WTC11 (cell line): ENCODE measurements at regions not wholly inside any gene's neighbourhood (a gene's known extent, or its start where the extent isn't known, plus 50 kb on each side); places are given as distances from the start of the nearest gene placed in this dataset.

Experiments
- ATAC-seq: fragments of 200-7000 bp; cut with Tn5 transposase; 2 replicates; pipeline ENCODE4 v1.10.0; 2021; ENCODE audit warnings: mild to moderate bottlenecking, moderate library complexity
- CTCF ChIA-PET: fragments of 300-600 bp; sonication (Branson Sonifier 250); formaldehyde crosslinking; loops from one replicate; lab custom pipeline; 2021; ENCODE audit warnings: antibody characterized with exemption; lab: Charles Lee
- POLR2A ChIA-PET: fragments of 350-600 bp; sonication (Branson Sonifier 250); formaldehyde crosslinking; loops from one replicate; lab custom pipeline; 2021; ENCODE audit warnings: antibody characterized with exemption; lab: Charles Lee
- DNase-seq: peaks from one replicate; pipeline ENCODE4 v3.0.0; 2021; ENCODE audit warnings: low spot score
- H3K27ac Mint-ChIP-seq: 2 replicates; pipeline ENCODE4 v1.8.0; 2021; ENCODE audit warnings: mixed read lengths
- H3K27me3 Mint-ChIP-seq: 2 replicates; pipeline ENCODE4 v1.8.0; 2021; ENCODE audit warnings: low read depth, mild to moderate bottlenecking, moderate library complexity, mixed read lengths
- H3K36me3 Mint-ChIP-seq: 2 replicates; pipeline ENCODE4 v1.8.0; 2021; ENCODE audit warnings: mixed read lengths
- H3K4me1 Mint-ChIP-seq: 2 replicates; pipeline ENCODE4 v1.8.0; 2022; ENCODE audit warnings: mixed read lengths
- H3K4me3 Mint-ChIP-seq: 2 replicates; pipeline ENCODE4 v1.8.0; 2021; ENCODE audit warnings: mild to moderate bottlenecking, moderate library complexity, mixed read lengths
- H3K9me3 Mint-ChIP-seq: 2 replicates; pipeline ENCODE4 v1.8.0; 2021; ENCODE audit warnings: mixed read lengths
- ARID4B ChIP-seq: sonication (generic); formaldehyde crosslinking; IDR thresholded peaks from 2 replicates; pipeline ENCODE4 v1.8.0; 2023; ENCODE audit warnings: missing genetic modification reagents, mild to moderate bottlenecking, borderline replicate concordance
- ATF1 ChIP-seq: sonication (generic); formaldehyde crosslinking; IDR thresholded peaks from 2 replicates; pipeline ENCODE4 v1.8.1; 2023; ENCODE audit warnings: mild to moderate bottlenecking, moderate library complexity, missing genetic modification reagents
- ATF3 ChIP-seq: sonication (generic); formaldehyde crosslinking; conservative IDR thresholded peaks from 2 replicates; pipeline ENCODE4 v1.8.1; 2022; ENCODE audit warnings: mild to moderate bottlenecking, missing genetic modification reagents
- CREM ChIP-seq: sonication (generic); formaldehyde crosslinking; IDR thresholded peaks from 2 replicates; pipeline ENCODE4 v1.8.1; 2022; ENCODE audit warnings: mild to moderate bottlenecking, missing genetic modification reagents, moderate library complexity
- CTCF ChIP-seq: fragments of 200-600 bp; IDR thresholded peaks from 2 replicates; pipeline ENCODE4 v1.8.0; 2022; ENCODE audit warnings: antibody characterized with exemption
- E2F5 ChIP-seq: sonication (generic); formaldehyde crosslinking; IDR thresholded peaks from 2 replicates; pipeline ENCODE4 v1.8.1; 2022; ENCODE audit warnings: mild to moderate bottlenecking, moderate library complexity, missing genetic modification reagents
- EMX1 ChIP-seq: fragments of 250-450 bp; sonication (Bioruptor Pico); IDR thresholded peaks from 2 replicates; pipeline ENCODE4 v1.8.0; 2021; ENCODE audit warnings: mild to moderate bottlenecking
- ESRRA ChIP-seq: sonication (generic); formaldehyde crosslinking; IDR thresholded peaks from 2 replicates; pipeline ENCODE4 v1.8.1; 2022; ENCODE audit warnings: mild to moderate bottlenecking, missing genetic modification reagents, borderline replicate concordance
- FOXK1 ChIP-seq: sonication (generic); formaldehyde crosslinking; IDR thresholded peaks from 2 replicates; pipeline ENCODE4 v1.8.0; 2022; ENCODE audit warnings: mild to moderate bottlenecking, moderate library complexity, missing genetic modification reagents
- FOXP1 ChIP-seq: sonication (generic); formaldehyde crosslinking; IDR thresholded peaks from 2 replicates; pipeline ENCODE4 v1.8.0; 2022; ENCODE audit warnings: missing genetic modification reagents, mild to moderate bottlenecking, moderate library complexity, borderline replicate concordance
- HMGXB4 ChIP-seq: sonication (generic); formaldehyde crosslinking; IDR thresholded peaks from 2 replicates; pipeline ENCODE4 v1.8.1; 2023; ENCODE audit warnings: mild to moderate bottlenecking, moderate library complexity, missing genetic modification reagents
- JUN ChIP-seq: sonication (generic); formaldehyde crosslinking; IDR thresholded peaks from 2 replicates; pipeline ENCODE4 v1.8.0; 2023; ENCODE audit warnings: mild to moderate bottlenecking, missing genetic modification reagents
- NFYB ChIP-seq: sonication (generic); formaldehyde crosslinking; conservative IDR thresholded peaks from 2 replicates; pipeline ENCODE4 v1.8.0; 2022; ENCODE audit warnings: low read depth, missing genetic modification reagents
- USF2 ChIP-seq: sonication (generic); formaldehyde crosslinking; IDR thresholded peaks from 2 replicates; pipeline ENCODE4 v1.8.1; 2023; ENCODE audit warnings: mild to moderate bottlenecking, missing genetic modification reagents, moderate library complexity
- ZBTB21 ChIP-seq: sonication (generic); formaldehyde crosslinking; IDR thresholded peaks from 2 replicates; pipeline ENCODE4 v1.8.1; 2023; ENCODE audit warnings: mild to moderate bottlenecking, missing genetic modification reagents, borderline replicate concordance
- ZNF232 ChIP-seq: sonication (generic); formaldehyde crosslinking; IDR thresholded peaks from 2 replicates; pipeline ENCODE4 v1.8.0; 2022; ENCODE audit warnings: mild to moderate bottlenecking, missing genetic modification reagents
- ZNF425 ChIP-seq: fragments of 250-450 bp; sonication (Bioruptor Pico); conservative IDR thresholded peaks from 2 replicates; pipeline ENCODE4 v1.9.0; 2021; ENCODE audit warnings: mild to moderate bottlenecking

- no peaks in the 10 kb centered on the region for H3K4me1 Mint-ChIP-seq
- H3K27me3 Mint-ChIP-seq: peaks cover 3% of the 10 kb centered on the region
- TF ChIP-seq FOXK1 (CRISPR knock-in tag): peak; percentile 35; the same call in 1 of the 2 replicates
- no peak for TF ChIP-seq ZNF425 (CRISPR knock-in tag)
- POLR2A ChIA-PET: no interaction called here
- peaks cover 4% of the 10 kb centered on the region for H3K9me3 Mint-ChIP-seq
- no peak overlapping the region for H3K4me3 Mint-ChIP-seq
- CTCF ChIA-PET: no interaction called here
- DNase-seq (peak; percentile 25), ATAC-seq (peak; percentile 85)
- H3K27ac Mint-ChIP-seq: no peak overlapping the region
- no peaks in the 10 kb centered on the region for H3K36me3 Mint-ChIP-seq
Measured at GRCh38 chr4:149176039-149176438, 639.6 kb downstream of the IQCM start.

GRCh38 chr4:149175549-149175948 is 640.1 kb downstream of the IQCM start:
- TF ChIP-seq E2F5 (CRISPR knock-in tag) (no peak), CREM (no peak), JUN (CRISPR knock-in tag) (no peak)
- TF ChIP-seq, all 79 proteins: peak for 0
- DNase-seq: no peak
- Mint-ChIP-seq H3K27me3 (peaks cover 3% of the 10 kb centered on the region), H3K9me3 (no peaks in the 10 kb centered on the region; the same call in 1 of the 2 replicates), H3K27ac (no peak overlapping the region), H3K4me1 (no peaks in the 10 kb centered on the region), H3K4me3 (no peak overlapping the region), H3K36me3 (no peaks in the 10 kb centered on the region)
- ChIA-PET POLR2A (no interaction called here), CTCF (no interaction called here)
- ATAC-seq: no peak

GRCh38 chr4:149173241-149174013 is 642.2 kb downstream of the IQCM start:
- ChIA-PET POLR2A (no interaction called here), CTCF (no interaction called here)
- ATAC-seq: no peak
- Mint-ChIP-seq H3K27ac (no peak overlapping the region), H3K4me3 (no peak overlapping the region), H3K4me1 (no peaks in the 10 kb centered on the region), H3K27me3 (no peaks in the 10 kb centered on the region), H3K9me3 (no peaks in the 10 kb centered on the region; the same call in 1 of the 2 replicates), H3K36me3 (no peaks in the 10 kb centered on the region)
- DNase-seq: no peak
- TF ChIP-seq CTCF: no peak
- TF ChIP-seq ZBTB21: no peak
- no peak for TF ChIP-seq ARID4B (CRISPR knock-in tag)
- TF ChIP-seq ATF3 (CRISPR knock-in tag): no peak
- TF ChIP-seq ATF1 (CRISPR knock-in tag): no peak
- no peak for TF ChIP-seq FOXP1 (CRISPR knock-in tag)
- no peak for TF ChIP-seq ESRRA (CRISPR knock-in tag)
- TF ChIP-seq USF2 (CRISPR knock-in tag): no peak
- TF ChIP-seq HMGXB4 (CRISPR knock-in tag): no peak
- no peak for TF ChIP-seq NFYB
- no peak for TF ChIP-seq ZNF232 (CRISPR knock-in tag)
- TF ChIP-seq EMX1 (CRISPR knock-in tag): no peak
